HT1080 (cell line): ENCODE measurements at regions not wholly inside any gene's neighbourhood (a gene's known extent, or its start where the extent isn't known, plus 50 kb on each side); places are given as distances from the start of the nearest gene placed in this dataset.
A peak's percentile ranks its signal among the peaks of the same experiment; 100 is the strongest.

Source experiments
- DNase-seq: peaks from one replicate; pipeline ENCODE4 v3.0.0-alpha.2; 2015; ENCODE audit warnings: low read depth

- DNase-seq: no peak
Measured at GRCh38 chr5:21181609-21182125, 1193.7 kb upstream of the CDH18 start.

GRCh38 chr5:21173526-21173925, 1185.5 kb upstream of the CDH18 start:
- DNase-seq: no peak

GRCh38 chr5:21173036-21173435, 1185.0 kb upstream of the CDH18 start:
- DNase-seq: no peak

DNA sequence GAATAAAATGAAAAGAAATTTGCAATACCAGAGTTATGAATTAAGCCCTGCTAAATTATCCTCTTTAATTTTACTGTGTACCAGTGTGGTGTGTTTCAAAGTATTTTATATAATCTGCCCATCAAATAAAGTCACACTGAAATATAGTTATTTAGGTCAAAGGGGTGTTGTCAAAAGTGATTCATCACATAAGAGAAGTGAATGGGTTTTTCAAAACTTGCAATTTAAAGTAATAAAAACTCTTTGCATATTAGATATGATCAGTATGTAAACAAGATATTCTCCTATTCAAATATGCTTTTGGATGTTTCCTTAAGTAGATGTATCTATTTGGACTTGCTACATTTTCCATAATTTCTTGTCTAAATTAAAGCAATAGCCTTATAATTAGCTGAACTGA, 1183.0 kb upstream of the CDH18 start:
- DNase-seq: no peak

DNA sequence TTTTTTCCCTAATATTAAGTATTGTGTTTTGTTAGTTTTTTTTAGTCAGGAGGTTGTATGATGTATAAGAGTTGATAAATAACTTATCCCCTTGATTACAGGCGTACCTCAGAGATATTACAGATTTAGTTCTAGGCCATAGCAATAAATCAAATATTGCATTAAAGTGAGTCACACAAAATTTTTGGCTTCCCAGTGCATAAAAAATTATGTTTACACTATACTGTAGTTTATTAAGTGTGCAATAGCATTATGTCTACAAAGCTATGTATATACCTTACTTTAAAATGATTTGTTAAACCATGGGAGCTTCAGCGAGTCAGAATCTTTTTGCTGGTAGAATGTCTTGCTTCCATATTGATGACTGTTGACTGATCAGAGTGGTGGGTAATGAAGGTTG, 1180.6 kb upstream of the CDH18 start:
- no peak for DNase-seq

DNA sequence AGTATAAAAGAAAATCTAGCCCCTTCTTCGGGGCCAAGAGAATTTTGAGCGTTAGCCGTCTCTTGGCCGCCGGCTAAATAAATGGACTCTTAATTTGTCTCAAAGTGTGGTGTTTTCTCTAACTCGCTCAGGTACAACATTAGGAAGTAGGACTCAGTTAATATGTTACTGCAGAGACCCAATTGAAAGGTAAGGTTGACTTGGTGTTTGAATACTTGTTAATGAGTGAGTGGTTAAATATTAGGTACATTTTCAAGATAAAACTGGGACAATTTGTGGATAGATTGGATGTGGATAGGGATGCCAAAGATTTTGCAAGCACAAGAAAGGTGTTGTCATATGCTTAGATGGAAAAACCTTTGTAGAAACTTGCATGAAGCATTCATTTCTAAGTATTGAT, 1177.3 kb upstream of the CDH18 start:
- no peak for DNase-seq

GRCh38 chr5:21164425-21164824, 1176.4 kb upstream of the CDH18 start:
- no peak for DNase-seq

GRCh38 chr5:21159510-21160059, 1171.6 kb upstream of the CDH18 start:
- no peak for DNase-seq

GRCh38 chr5:21154526-21154925, 1166.5 kb upstream of the CDH18 start:
- peak; percentile 43 for DNase-seq

DNA sequence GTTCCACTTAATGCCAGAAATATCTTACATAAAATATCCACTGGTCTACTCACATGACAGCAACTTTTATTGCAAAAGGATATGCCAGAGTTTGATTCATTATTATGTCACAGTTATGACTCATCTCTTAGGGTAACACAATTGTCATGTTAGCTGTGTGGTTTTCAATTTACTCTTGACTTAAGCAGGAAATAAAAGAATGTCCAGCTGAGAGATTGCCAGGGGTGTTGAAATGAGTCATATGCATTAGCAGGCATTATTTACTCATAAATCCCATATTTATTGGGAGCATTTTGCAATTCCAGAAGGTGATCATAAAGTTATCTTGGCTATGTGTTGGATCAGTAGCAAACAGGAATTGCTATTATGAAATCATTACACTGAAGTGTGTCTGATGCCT, 1164.6 kb upstream of the CDH18 start:
- peak; percentile 97 for DNase-seq

- DNase-seq: no peak
Measured at GRCh38 chr5:21145376-21145775, 1157.4 kb upstream of the CDH18 start.

DNA sequence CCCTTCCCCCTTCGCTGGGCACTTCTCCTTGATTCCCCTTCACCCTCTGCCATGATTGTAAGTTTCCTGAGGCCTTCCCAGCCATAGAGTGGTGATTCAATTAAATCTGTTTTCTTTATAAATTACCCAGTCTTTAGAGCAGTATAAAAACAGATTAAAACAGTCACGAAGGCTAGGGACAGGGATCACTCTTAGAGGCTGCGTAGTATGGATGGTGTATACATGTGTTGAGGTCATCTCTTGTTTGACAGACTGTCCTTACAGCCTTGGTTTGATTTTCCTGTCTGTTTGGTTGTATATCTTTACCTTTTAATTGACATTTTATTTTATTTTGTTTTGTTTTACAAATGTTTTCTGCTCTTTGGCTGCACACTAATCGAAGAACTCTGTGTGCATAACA, 1155.7 kb upstream of the CDH18 start:
- DNase-seq: no peak

- no peak for DNase-seq
Measured at GRCh38 chr5:21142791-21143190, 1154.8 kb upstream of the CDH18 start.

GRCh38 chr5:21140987-21141386, 1153.0 kb upstream of the CDH18 start:
- no peak for DNase-seq

DNA sequence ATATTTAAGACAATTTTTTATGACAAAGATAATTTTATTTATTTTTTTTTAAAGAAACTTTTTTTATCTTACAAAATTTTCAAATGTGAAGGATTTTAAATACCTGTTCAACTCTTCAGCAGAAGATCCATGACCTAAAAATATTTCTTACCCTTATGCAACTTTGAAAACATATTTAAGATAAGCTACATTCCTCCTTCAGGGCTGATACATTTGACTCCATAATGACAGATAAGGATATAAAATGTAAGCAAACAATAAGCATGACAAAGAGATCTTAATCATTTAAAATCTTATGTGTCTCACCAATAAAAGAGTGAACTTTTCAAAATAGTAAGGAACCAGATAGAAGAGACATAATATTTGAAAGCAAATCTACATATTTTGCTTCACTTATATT, 1138.2 kb upstream of the CDH18 start:
- DNase-seq: no peak

GRCh38 chr5:21125238-21125983, 1137.4 kb upstream of the CDH18 start:
- no peak for DNase-seq

DNA sequence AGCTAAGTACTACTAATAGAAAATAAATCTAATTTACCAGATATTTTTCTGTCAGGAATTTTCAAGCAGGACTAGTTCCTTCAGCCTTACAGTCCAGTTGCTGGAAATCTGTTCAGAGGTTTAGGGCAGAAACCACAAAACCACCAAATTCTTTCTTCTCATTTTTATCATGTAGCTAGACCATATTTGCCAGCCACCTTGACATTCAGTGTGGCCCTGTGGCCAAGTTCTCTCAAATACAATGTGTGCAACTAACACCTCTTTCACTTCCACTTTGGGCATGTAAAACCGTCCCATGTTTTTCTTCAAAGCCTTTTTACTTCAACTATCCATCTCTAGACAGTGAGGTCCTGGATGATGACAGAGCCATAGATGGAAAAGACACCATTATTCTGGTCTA, 1133.2 kb upstream of the CDH18 start:
- peak; percentile 25 for DNase-seq

DNA sequence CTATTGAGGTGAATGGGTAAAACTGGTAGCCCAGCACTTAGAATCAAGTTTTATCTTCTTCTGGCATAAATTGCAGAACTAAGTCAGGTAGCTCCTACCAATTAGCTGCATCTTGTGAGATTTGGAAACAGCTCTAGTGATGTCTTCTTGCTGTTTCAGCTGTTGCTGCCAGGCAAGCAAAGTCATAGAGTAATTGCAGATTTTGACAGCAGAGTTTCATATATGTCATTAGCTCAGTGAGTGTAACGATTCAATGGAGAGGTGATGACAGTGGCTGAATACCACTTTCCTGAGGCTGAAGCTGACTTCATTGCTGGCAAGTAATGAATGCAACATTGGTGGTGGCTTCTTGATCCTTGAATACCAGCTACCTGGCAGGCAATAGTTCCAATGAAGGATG, 1109.7 kb upstream of the CDH18 start:
- no peak for DNase-seq

DNA sequence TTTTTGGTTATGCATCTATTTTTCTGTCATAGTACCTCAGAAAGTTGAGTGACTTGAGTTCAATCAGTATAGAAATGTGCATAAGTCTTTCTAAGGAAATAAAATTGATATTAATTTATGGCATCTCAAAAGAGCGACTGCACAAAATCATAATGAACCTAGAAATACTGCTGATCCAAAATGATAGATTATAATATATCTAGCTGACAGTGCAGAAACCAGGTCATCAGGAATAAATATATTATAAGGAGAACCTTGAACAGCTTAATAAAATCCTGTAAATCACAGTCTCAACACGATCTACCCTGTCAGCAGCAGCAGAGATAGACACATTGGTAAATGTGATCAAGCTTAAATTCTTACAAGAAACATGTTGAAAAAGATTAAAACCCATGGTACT, 1106.6 kb upstream of the CDH18 start:
- DNase-seq: no peak

- no peak for DNase-seq
Measured at GRCh38 chr5:21087766-21088165, 1099.8 kb upstream of the CDH18 start.

GRCh38 chr5:21085791-21086190, 1097.8 kb upstream of the CDH18 start:
- DNase-seq: no peak

DNA sequence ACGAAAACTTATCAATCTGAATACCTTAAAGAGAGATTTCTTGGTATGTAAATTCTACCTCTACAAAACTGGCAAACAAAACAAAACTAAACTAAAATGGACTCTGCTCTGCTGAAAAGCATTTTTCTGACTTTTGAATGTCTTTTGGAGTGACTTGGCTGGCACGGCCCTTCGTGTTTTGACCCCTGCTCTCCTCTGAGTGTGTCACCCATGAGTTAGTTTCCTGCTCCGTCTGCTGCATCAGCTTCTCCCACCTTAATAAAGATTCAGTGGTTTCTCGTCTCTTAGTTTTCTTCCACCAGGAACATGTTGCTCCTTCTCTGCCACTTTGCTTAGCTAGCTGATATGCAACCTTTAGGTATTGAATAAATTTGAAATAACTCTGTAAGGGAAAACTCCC, 1084.0 kb upstream of the CDH18 start:
- DNase-seq: peak; percentile 71

- DNase-seq: no peak
Measured at GRCh38 chr5:21071421-21071820, 1083.4 kb upstream of the CDH18 start.
